ENCODE measurements at regions not wholly inside any gene's neighbourhood (a gene's known extent, or its start where the extent isn't known, plus 50 kb on each side); places are given as distances from the start of the nearest gene placed in this dataset.
"Not testable (repeated sequence)": the region's sequence is repeated elsewhere in the genome, so short reads cannot be mapped to it uniquely, and the experiment has no call there.

- intact Hi-C loops (cut with DNase I), result no loop called here
- no peak for DNase-seq
Observed at GRCh38 chr20:1845163-1845523, 50.1 kb upstream of the SIRPA start.

- intact Hi-C loops (cut with DNase I), result no loop called here
- peak in 3 of 10 donors; percentile 6 to 51 (median 30) for DNase-seq
Observed at GRCh38 chr20:1844325-1845162, 50.7 kb upstream of the SIRPA start.

DNA sequence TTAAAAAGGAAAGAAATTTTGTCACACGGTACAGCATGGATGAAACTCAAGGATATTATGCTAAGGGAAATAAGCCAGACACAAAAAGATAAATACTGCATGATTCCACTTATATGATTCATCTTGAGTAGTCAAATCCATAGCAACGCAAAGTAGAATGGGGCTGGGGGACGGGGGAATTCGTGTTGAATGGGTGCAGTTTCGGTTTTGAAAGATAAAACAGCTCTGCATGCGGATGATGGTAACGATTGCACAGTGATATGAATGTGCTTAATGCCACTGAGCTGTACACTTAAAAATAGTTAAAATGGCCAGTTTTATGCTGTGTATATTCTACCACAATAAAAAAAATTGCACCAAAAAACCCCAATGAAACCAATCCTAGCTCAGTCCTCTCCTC lies 52.9 kb upstream of the SIRPA start:
- intact Hi-C loops (cut with DNase I), result no loop called here

GRCh38 chr20:1841554-1842140 lies 53.6 kb upstream of the SIRPA start:
- intact Hi-C loops (cut with DNase I), result no loop called here
- DNase-seq, result peak in 8 of 10 donors; percentile 42 to 93 (median 62)

More for the DNA sequence above, 52.9 kb upstream of the SIRPA start:
- DNase-seq, result no peak

DNA sequence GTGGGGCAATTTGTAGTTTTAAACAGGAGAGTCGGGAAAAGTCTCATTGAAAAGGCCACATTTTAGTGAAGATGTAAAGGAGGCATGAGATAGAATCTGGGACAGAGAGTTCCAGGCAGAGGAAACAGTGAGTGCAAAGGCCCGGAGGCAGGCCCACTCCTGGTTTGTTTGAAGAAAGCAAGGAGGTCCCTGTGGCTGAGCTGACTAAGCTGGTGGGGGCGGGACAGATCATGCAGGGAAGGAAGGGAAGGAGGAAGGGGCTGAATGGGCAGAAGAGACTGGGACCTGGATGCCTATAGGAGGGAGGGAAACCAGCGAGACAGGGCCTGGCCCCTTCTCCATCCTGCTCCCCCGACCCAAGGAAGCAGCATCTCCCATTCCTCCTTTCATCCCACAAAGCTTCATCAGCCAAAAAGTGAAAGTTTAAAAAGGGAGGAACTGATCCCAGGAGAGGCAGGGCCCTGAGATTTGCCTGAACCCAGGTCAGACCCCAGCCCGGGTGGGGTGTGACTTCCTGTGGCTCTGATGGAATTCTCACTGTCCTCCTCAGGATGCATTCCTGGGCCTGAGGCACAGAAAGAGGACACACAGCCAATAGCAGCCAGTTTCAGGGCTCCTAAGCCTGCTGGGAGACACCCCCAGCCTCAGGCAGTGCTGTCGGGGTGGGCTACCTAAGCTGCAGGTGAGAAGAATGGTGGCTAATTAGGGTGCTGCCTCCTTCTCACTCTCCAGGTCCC lies 54.2 kb upstream of the SIRPA start:
- intact Hi-C loops (cut with DNase I), result no loop called here
- no peak for DNase-seq

- DNase-seq; intact Hi-C loops (cut with DNase I): not testable (repeated sequence)
Observed at GRCh38 chr20:1839376-1840317, 55.6 kb upstream of the SIRPA start.

DNA sequence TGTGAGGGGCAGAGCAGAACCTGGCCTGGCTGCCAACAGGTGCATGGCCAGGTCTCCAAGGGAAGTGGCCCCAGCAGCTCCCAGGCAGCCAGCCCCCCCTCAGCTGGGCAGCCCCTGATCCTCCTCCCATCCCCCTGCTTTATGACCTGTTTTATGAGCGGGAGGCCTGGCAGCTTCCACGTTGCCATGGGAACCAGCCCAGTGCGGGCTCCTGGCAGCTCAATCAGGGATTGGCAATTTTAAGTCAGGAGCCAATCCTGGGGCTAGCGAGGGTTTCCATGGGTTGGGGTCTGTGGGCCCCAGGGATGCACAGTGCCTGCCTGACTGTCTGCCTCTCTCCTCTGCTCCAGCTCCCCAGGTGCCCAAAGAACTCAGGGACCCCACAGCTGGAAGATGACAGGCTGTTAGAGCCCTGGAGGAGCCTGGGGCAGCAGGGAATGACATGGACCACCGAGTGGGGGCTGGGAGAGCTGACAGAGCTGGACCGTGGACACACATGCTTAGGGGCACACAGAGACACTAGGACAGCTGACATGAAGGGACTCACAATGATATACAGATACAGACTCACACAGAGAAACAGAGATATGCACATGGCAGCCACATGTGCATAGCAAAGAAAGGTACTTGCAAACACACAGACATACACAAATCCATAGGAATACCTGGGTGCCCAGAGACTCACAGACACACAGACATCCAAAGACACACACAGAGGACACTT lies 56.5 kb upstream of the SIRPA start:
- DNase-seq, result peak in 7 of 10 donors; percentile 49 to 93 (median 65)
- intact Hi-C loops (cut with DNase I), result no loop called here

- DNase-seq, result peak in 6 of 10 donors; percentile 30 to 94 (median 56)
- intact Hi-C loops (cut with DNase I), result no loop called here
Observed at GRCh38 chr20:1835186-1836035, 59.8 kb upstream of the SIRPA start.

DNA sequence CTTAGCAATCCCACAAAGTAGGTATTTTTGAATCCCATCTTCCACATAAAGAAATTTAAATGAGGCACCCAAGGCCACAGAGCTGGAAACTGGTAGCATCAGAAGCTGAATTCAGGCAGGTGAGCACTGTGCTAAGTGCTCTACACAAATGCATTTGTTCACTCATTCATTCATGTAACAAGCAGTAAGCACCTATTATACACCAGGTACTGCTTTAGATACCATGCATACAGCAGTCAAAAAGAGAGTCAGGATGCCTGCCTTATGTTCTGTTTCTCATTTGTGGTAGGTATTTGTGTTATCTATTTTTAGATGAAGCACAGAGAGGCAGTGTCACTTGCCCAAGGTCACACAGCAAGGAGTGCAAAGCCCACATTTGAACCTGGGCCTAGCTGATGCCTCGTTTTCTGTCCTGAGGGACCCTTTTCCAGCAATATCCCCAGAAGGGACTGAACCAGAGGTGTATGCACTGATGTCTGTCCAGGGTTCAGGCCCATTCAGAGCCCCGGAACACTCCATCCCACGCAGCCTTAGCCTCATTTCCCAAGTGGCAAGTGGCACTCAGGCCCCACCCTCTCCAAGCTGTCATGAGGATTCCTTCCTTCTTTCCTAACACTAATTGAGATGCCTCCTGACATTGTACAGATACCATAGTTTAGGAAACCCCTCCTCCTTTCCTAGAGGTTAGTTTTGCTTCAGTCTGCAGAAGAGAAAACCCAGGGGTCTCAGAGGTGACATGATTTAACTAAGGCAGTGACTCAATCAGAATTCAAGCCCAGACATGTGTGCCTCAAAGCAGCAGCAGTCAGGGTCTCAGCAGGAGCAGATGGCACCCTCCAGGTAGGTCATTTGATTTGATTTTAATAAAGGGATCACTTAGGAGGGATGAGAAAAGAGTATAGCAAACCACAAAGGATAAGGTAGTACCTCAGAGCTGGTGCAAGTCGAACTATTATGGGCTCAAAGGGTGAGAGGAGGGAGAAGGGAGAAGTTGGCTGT lies 61.2 kb upstream of the SIRPA start:
- no peak for DNase-seq
- intact Hi-C loops (cut with DNase I), result no loop called here

DNA sequence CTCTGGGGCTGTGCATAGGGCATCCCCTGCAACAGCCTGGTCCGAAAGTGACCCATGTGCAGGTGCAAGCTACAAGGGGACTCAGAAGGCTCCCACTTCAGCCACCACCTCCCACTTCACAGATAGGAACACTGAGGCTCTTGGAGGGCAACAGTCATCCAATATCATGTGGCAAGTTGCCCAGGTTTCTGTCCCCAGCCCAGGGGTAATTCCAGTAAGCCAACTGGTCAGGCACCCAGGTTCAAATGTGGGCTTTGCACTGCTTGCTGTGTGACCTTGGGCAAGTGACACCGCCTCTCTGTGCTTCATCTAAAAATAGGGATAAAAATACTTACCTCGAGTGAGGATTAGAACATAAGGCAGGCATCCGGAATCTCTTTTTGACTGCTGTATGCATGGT lies 62.0 kb upstream of the SIRPA start:
- intact Hi-C loops (cut with DNase I), result no loop called here
- DNase-seq, result no peak

GRCh38 chr20:1832634-1833033 lies 62.6 kb upstream of the SIRPA start:
- intact Hi-C loops (cut with DNase I), result no loop called here
- peak in 6 of 10 donors; percentile 44 to 90 (median 79) for DNase-seq

- intact Hi-C loops (cut with DNase I), result no loop called here
- no peak for DNase-seq
Observed at GRCh38 chr20:1831606-1832005, 63.6 kb upstream of the SIRPA start.

DNA sequence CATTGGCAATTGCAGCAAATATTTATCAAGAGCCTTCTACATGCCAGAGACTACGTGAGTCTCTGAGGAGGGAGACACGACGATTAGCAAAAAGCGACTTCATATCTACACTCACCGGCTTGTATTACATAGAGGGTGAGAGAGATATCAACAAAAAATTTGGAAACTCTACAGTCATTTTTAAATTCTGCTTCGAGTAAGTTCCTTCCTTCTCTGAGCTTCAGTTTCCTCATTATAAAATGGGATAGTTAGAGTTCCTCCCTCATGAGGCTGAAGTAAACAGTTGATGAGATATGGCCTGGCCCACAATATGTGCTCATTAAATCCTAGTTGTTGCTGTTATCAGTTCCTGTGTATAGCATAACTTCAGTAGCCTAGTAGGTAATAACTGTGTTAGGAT lies 64.1 kb upstream of the SIRPA start:
- DNase-seq, result no peak
- intact Hi-C loops (cut with DNase I), result no loop called here

DNA sequence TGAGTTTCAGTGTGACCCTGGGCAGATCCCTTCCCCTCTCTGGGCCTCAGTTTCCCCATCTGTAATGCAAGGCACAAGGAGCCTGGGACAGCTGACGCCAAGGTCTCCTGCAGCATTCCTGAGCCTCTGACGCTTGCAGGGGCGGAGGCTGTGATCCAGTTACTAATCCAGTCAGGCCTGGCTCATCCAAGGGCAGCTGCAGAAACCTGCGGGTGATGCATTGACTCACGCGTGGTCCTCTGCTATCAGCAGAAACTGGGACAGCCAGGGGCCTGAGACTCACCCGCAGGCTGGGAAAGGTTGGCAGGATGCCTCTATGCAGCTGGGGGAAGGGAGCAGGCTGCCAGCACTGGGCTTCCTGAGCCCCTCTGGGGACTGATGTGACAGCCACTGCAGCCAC lies 65.0 kb upstream of the SIRPA start:
- intact Hi-C loops (cut with DNase I), result no loop called here

DNA sequence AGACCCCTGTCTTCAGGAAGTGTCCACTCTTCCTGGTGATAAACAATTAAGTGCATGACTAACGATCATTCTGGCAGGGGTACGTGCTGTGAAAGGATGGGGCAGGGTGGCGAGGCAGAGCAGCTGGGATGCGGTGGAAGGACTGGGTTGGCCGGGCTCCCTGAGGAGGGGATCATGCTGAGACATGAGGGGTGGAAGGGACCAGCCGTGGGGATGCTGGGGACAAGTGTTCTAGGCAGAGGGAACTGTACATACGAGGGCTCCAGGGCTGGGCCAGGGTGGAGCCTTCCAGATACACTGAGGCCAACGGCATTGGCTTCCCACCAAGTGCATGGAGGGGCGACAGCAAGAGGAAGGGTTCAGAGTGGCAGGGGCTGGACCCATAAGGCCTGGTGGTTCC lies 65.7 kb upstream of the SIRPA start:
- intact Hi-C loops (cut with DNase I), result no loop called here
- no peak for DNase-seq

More for the DNA sequence above, 65.0 kb upstream of the SIRPA start:
- peak; percentile 62 to 96 (median 77) for DNase-seq

GRCh38 chr20:1828786-1829131 lies 66.4 kb upstream of the SIRPA start:
- DNase-seq, result no peak
- intact Hi-C loops (cut with DNase I), result no loop called here

- DNase-seq, result peak; percentile 82 to 98 (median 92)
- intact Hi-C loops (cut with DNase I), result loop anchor here (1.0 kb wide), 1 partner anchor 12 kb away; no protein-coding TSS in a partner anchor
Observed at GRCh38 chr20:1827974-1828785, 67.0 kb upstream of the SIRPA start.
